ENCODE measurements at regions not wholly inside any gene's neighbourhood (a gene's known extent, or its start where the extent isn't known, plus 50 kb on each side); places are given as distances from the start of the nearest gene placed in this dataset.

DNA sequence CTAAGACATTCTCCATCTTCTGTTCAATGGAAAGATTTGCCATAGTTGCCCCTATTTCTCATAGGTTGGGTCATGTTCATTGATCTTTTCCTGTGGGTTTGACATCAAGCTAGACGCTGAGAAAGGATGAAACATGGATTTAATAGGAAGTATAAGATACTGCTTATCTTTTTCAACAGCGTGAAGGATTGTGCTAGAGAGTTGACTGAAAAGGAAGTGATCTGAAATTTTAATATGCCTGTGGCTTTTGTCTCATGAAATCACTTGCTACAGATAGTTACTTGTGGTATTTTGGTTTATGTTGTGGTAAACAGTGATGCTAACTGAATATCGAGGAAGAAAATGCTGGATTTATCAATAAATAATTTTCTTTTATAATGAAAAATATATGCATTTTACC, 442.9 kb downstream of the EDEM1 start:
- DNase-seq (ENCODE audit: low spot score) = no peak
- ChIA-PET POLR2A (no interaction called here), CTCF (ENCODE audit: unreplicated experiment) (no interaction called here)
- Histone ChIP-seq H3K36me3 (ENCODE audit: insufficient read depth, low read length) (no peaks in the 10 kb centered on the region), H3K79me2 (ENCODE audit: insufficient read depth, low read depth, low read length) (no peaks in the 10 kb centered on the region), H3K27ac (ENCODE audit: low read depth, low read length, poor library complexity, severe bottlenecking) (no peak overlapping the region), H2AFZ (ENCODE audit: low read length) (no peak overlapping the region), H3K4me2 (ENCODE audit: low read length) (no peak overlapping the region), H4K20me1 (ENCODE audit: insufficient read depth, low read length) (no peaks in the 10 kb centered on the region), H3K4me1 (ENCODE audit: insufficient read depth, low read length, poor library complexity, severe bottlenecking) (no peaks in the 10 kb centered on the region), H3K4me3 (ENCODE audit: low read depth, low read length, poor library complexity, severe bottlenecking) (no peak overlapping the region), H3K9me3 (ENCODE audit: low read length) (no peaks in the 10 kb centered on the region), H3K9me2 (ENCODE audit: insufficient read depth, low read length) (no peaks in the 10 kb centered on the region)
- intact Hi-C loops (cut with micrococcal nuclease; ENCODE audit: unreplicated experiment) = no loop called here
- no TSS peak for BruUV-seq (replicated peaks)
- TF ChIP-seq, protein P1, sequence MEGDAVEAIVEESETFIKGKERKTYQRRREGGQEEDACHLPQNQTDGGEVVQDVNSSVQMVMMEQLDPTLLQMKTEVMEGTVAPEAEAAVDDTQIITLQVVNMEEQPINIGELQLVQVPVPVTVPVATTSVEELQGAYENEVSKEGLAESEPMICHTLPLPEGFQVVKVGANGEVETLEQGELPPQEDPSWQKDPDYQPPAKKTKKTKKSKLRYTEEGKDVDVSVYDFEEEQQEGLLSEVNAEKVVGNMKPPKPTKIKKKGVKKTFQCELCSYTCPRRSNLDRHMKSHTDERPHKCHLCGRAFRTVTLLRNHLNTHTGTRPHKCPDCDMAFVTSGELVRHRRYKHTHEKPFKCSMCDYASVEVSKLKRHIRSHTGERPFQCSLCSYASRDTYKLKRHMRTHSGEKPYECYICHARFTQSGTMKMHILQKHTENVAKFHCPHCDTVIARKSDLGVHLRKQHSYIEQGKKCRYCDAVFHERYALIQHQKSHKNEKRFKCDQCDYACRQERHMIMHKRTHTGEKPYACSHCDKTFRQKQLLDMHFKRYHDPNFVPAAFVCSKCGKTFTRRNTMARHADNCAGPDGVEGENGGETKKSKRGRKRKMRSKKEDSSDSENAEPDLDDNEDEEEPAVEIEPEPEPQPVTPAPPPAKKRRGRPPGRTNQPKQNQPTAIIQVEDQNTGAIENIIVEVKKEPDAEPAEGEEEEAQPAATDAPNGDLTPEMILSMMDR (conservative IDR thresholded peaks at IDR 0.05; ENCODE audit: low read length) = no peak

DNA sequence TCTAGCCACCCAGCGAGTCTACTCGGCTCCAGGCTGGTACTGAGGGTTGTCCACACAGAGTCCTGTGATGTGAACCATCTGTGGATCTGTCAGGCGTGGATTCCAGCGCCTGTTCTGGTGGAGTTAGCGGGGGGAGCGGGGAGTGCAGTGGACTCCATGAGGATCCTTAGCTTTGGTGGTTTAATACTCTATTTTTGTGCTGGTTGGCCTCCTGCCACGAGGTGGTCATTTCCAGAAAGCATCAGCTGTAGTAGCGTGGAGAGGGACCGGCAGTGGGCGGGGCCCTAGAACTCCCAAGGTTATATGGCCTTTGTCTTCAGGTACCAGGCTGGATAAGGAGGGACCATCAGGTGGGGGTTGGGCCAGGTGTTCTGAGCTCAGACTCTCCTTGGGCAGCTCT, 446.5 kb downstream of the EDEM1 start:
- Histone ChIP-seq H3K27ac (ENCODE audit: low read depth, low read length, poor library complexity, severe bottlenecking) (no peak overlapping the region), H3K79me2 (ENCODE audit: insufficient read depth, low read depth, low read length) (no peaks in the 10 kb centered on the region), H3K36me3 (ENCODE audit: insufficient read depth, low read length) (no peaks in the 10 kb centered on the region), H4K20me1 (ENCODE audit: insufficient read depth, low read length) (no peaks in the 10 kb centered on the region), H3K9me2 (ENCODE audit: insufficient read depth, low read length) (no peaks in the 10 kb centered on the region), H2AFZ (ENCODE audit: low read length) (no peak overlapping the region), H3K4me2 (ENCODE audit: low read length) (no peak overlapping the region), H3K9me3 (ENCODE audit: low read length) (no peaks in the 10 kb centered on the region), H3K4me3 (ENCODE audit: low read depth, low read length, poor library complexity, severe bottlenecking) (no peak overlapping the region), H3K4me1 (ENCODE audit: insufficient read depth, low read length, poor library complexity, severe bottlenecking) (no peaks in the 10 kb centered on the region)
- no peak for TF ChIP-seq EZH2phosphoT487 (IDR thresholded peaks at IDR 0.05; ENCODE audit: borderline replicate concordance, low read depth, low read length)
- TF ChIP-seq, protein P1 (conservative IDR thresholded peaks at IDR 0.05; ENCODE audit: low read length) = no peak
- no TSS peak for BruUV-seq (replicated peaks)
- ChIA-PET POLR2A (interaction anchor here (0.6 kb wide), 1 partner anchor 24 kb away, joined by 3 read pairs; no protein-coding TSS in a partner anchor), CTCF (ENCODE audit: unreplicated experiment) (no interaction called here)
- intact Hi-C loops (cut with micrococcal nuclease; ENCODE audit: unreplicated experiment) = no loop called here
- DNase-seq (ENCODE audit: low spot score) = no peak

DNA sequence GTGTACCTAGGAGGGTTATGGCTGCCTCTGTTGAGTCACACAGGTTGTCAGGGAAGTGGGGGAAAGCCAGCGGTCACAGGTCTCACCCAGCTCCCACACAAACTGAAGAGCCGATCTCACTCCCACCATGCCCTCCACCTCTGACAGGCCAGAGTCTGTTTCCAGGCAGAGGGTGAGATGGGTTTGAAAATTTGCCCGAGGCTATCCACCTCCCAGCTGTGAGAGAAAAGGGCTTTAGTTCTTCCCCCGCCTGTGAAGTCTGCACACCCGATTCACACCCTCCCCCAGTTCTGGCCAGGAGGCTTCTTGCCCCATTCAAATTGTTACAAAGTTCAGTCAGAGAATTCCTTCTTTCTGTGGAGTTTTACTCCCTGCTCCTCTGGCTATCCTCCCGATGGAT, 446.9 kb downstream of the EDEM1 start:
- H3K79me2 ChIP-seq (ENCODE audit: insufficient read depth, low read depth, low read length) = no peaks in the 10 kb centered on the region
- CTCF ChIA-PET (ENCODE audit: unreplicated experiment) = no interaction called here
- no peak overlapping the region for H3K27ac ChIP-seq (ENCODE audit: low read depth, low read length, poor library complexity, severe bottlenecking)
- TF ChIP-seq EZH2phosphoT487 (IDR thresholded peaks at IDR 0.05; ENCODE audit: borderline replicate concordance, low read depth, low read length) = no peak
- TF ChIP-seq, protein P1 (conservative IDR thresholded peaks at IDR 0.05; ENCODE audit: low read length) = no peak
- no peaks in the 10 kb centered on the region for H4K20me1 ChIP-seq (ENCODE audit: insufficient read depth, low read length)
- POLR2A ChIA-PET = no interaction called here
- H3K9me3 ChIP-seq (ENCODE audit: low read length) = no peaks in the 10 kb centered on the region
- DNase-seq (ENCODE audit: low spot score) = no peak
- H3K9me2 ChIP-seq (ENCODE audit: insufficient read depth, low read length) = no peaks in the 10 kb centered on the region
- intact Hi-C loops (cut with micrococcal nuclease; ENCODE audit: unreplicated experiment) = no loop called here
- H3K36me3 ChIP-seq (ENCODE audit: insufficient read depth, low read length) = no peaks in the 10 kb centered on the region
- no TSS peak for BruUV-seq (replicated peaks)
- no peak overlapping the region for H2AFZ ChIP-seq (ENCODE audit: low read length)
- no peak overlapping the region for H3K4me2 ChIP-seq (ENCODE audit: low read length)
- no peaks in the 10 kb centered on the region for H3K4me1 ChIP-seq (ENCODE audit: insufficient read depth, low read length, poor library complexity, severe bottlenecking)
- H3K4me3 ChIP-seq (ENCODE audit: low read depth, low read length, poor library complexity, severe bottlenecking) = no peak overlapping the region

All from OCI-LY7 (cell line).